PC-9 (cell line): ENCODE measurements at regions not wholly inside any gene's neighbourhood (a gene's known extent, or its start where the extent isn't known, plus 50 kb on each side); places are given as distances from the start of the nearest gene placed in this dataset.

ENCODE experiments used
- BruUV-seq: library from RNA; stranded (reverse); fragments of 400-500 nt; replicated peaks from 2 replicates; lab custom pipeline; 2021; lab: Mats Ljungman, UMichigan
- CTCF ChIA-PET: fragments of 300-600 bp; sonication (Branson Sonifier 250); formaldehyde crosslinking; loops from one replicate; lab custom pipeline; 2022; ENCODE audit warnings: antibody characterized with exemption; lab: Charles Lee
- POLR2A ChIA-PET: fragments of 300-600 bp; sonication (Branson Sonifier 250); formaldehyde crosslinking; loops from one replicate; lab custom pipeline; 2022; ENCODE audit warnings: antibody characterized with exemption; ENCODE audit not compliant: unreplicated experiment; lab: Charles Lee
- DNase-seq, 2 experiments: peaks; one replicate each; pipeline versions ENCODE4 v3.0.0 to v3.0.0-alpha.2; 2015 to 2022; ENCODE audit warnings: mixed read lengths in 1 of 2
- H2AFZ ChIP-seq: fragments of 200-600 bp; sonication (generic); 2 replicates; pipeline ENCODE4 v1.8.1; 2017; ENCODE audit warnings: antibody characterized with exemption
- H3F3A ChIP-seq: fragments of 200-600 bp; sonication (generic); 2 replicates; pipeline ENCODE4 v1.8.1; 2017; ENCODE audit warnings: antibody characterized with exemption, mild to moderate bottlenecking, low read depth; ENCODE audit not compliant: insufficient read depth
- H3K27ac ChIP-seq: fragments of 200-600 bp; sonication (generic); 2 replicates; pipeline ENCODE4 v1.6.1; 2016; ENCODE audit warnings: mixed run types
- H3K27me3 ChIP-seq: fragments of 200-600 bp; sonication (generic); 2 replicates; pipeline ENCODE4 v1.6.1; 2016; ENCODE audit warnings: low read depth, mixed run types; ENCODE audit not compliant: insufficient read depth
- H3K36me3 ChIP-seq: fragments of 200-600 bp; sonication (generic); 2 replicates; pipeline ENCODE4 v1.6.1; 2016; ENCODE audit warnings: low read depth, mixed run types
- H3K4me1 ChIP-seq: fragments of 200-600 bp; sonication (generic); replicated peaks from 2 replicates; pipeline ENCODE4 v1.6.1; 2016; ENCODE audit warnings: mixed run types; ENCODE audit not compliant: insufficient read depth
- H3K4me2 ChIP-seq: fragments of 200-600 bp; sonication (generic); 2 replicates; pipeline ENCODE4 v1.6.1; 2017; ENCODE audit warnings: mixed run types
- H3K4me3 ChIP-seq: fragments of 200-600 bp; sonication (generic); 2 replicates; pipeline ENCODE4 v1.6.1; 2016; ENCODE audit warnings: mixed run types
- H3K79me2 ChIP-seq: fragments of 200-600 bp; sonication (generic); 2 replicates; pipeline ENCODE4 v1.6.1; 2017; ENCODE audit warnings: low read depth, mixed run types
- H3K9me2 ChIP-seq: fragments of 200-600 bp; sonication (generic); 2 replicates; pipeline ENCODE4 v1.8.1; 2017; ENCODE audit warnings: mild to moderate bottlenecking; ENCODE audit not compliant: insufficient read depth
- H3K9me3 ChIP-seq: fragments of 200-600 bp; sonication (generic); 2 replicates; pipeline ENCODE4 v1.8.1; 2016; ENCODE audit warnings: low read depth; ENCODE audit not compliant: insufficient read depth
- H4K20me1 ChIP-seq: fragments of 200-600 bp; sonication (generic); 2 replicates; pipeline ENCODE4 v1.8.1; 2017; ENCODE audit not compliant: insufficient read depth
- CTCF ChIP-seq: fragments of 200-600 bp; sonication (generic); conservative IDR thresholded peaks from 2 replicates; pipeline ENCODE4 v1.6.1; 2017; ENCODE audit warnings: mixed run types, antibody characterized with exemption, mild to moderate bottlenecking, moderate library complexity
- EZH2 ChIP-seq: fragments of 200-600 bp; sonication (generic); IDR thresholded peaks from 2 replicates; pipeline ENCODE4 v1.8.0; 2017; ENCODE audit warnings: antibody characterized with exemption, low read depth
- intact Hi-C: fragments of 100-400 bp; cut with micrococcal nuclease; formaldehyde crosslinking; loops from one replicate; pipeline ENCODE4 v1.10.0; 2022; ENCODE audit not compliant: unreplicated experiment

- Histone ChIP-seq H3F3A (no peaks in the 10 kb centered on the region), H3K4me1 (no peaks in the 10 kb centered on the region), H3K27ac (no peak overlapping the region), H2AFZ (no peak overlapping the region), H3K27me3 (no peaks in the 10 kb centered on the region), H3K4me3 (no peak overlapping the region), H3K9me3 (no peaks in the 10 kb centered on the region), H3K9me2 (no peaks in the 10 kb centered on the region), H3K79me2 (no peaks in the 10 kb centered on the region), H3K4me2 (no peak overlapping the region), H3K36me3 (no peaks in the 10 kb centered on the region), H4K20me1 (no peaks in the 10 kb centered on the region)
- ChIA-PET POLR2A (no interaction called here), CTCF (no interaction called here)
- no TSS peak for BruUV-seq
- intact Hi-C loops, result no loop called here
- no peak for DNase-seq
- TF ChIP-seq EZH2 (no peak), CTCF (no peak)
These were observed 179.8 kb upstream of the ELAC2 start for GRCh38 chr17:13197586-13197985.

- no peaks in the 10 kb centered on the region for H3K36me3 ChIP-seq
- intact Hi-C loops, result no loop called here
- ChIA-PET POLR2A (no interaction called here), CTCF (no interaction called here)
- no peak overlapping the region for H2AFZ ChIP-seq
- no peaks in the 10 kb centered on the region for H3F3A ChIP-seq
- no TSS peak for BruUV-seq
- no peaks in the 10 kb centered on the region for H3K9me2 ChIP-seq
- no peaks in the 10 kb centered on the region for H4K20me1 ChIP-seq
- H3K4me1 ChIP-seq, result no peaks in the 10 kb centered on the region
- H3K9me3 ChIP-seq, result no peaks in the 10 kb centered on the region
- TF ChIP-seq EZH2 (no peak), CTCF (no peak)
- no peak overlapping the region for H3K4me3 ChIP-seq
- H3K4me2 ChIP-seq, result no peak overlapping the region
- DNase-seq, result no peak
- H3K27me3 ChIP-seq, result no peaks in the 10 kb centered on the region
- no peaks in the 10 kb centered on the region for H3K79me2 ChIP-seq
- H3K27ac ChIP-seq, result no peak overlapping the region
These were observed 177.1 kb upstream of the ELAC2 start for GRCh38 chr17:13194887-13195286.

GRCh38 chr17:13182854-13183253, 165.0 kb upstream of the ELAC2 start:
- H3K27me3 ChIP-seq, result no peaks in the 10 kb centered on the region
- H2AFZ ChIP-seq, result no peak overlapping the region
- H3K9me3 ChIP-seq, result no peaks in the 10 kb centered on the region
- H3K4me2 ChIP-seq, result no peak overlapping the region
- no peak overlapping the region for H3K4me3 ChIP-seq
- H3K9me2 ChIP-seq, result no peaks in the 10 kb centered on the region
- no peaks in the 10 kb centered on the region for H3K36me3 ChIP-seq
- no peaks in the 10 kb centered on the region for H3K79me2 ChIP-seq
- no peaks in the 10 kb centered on the region for H4K20me1 ChIP-seq
- H3F3A ChIP-seq, result no peaks in the 10 kb centered on the region
- ChIA-PET POLR2A (no interaction called here), CTCF (no interaction called here)
- no peaks in the 10 kb centered on the region for H3K4me1 ChIP-seq
- intact Hi-C loops, result no loop called here
- no peak for TF ChIP-seq EZH2
- TF ChIP-seq CTCF, result no peak
- no TSS peak for BruUV-seq
- no peak overlapping the region for H3K27ac ChIP-seq
- no peak for DNase-seq
